ENCODE measurements at regions not wholly inside any gene's neighbourhood (a gene's known extent, or its start where the extent isn't known, plus 50 kb on each side); places are given as distances from the start of the nearest gene placed in this dataset.
A peak's percentile ranks its signal among the peaks of the same experiment; 100 is the strongest.

GRCh38 chr18:33871363-33872025 lies 293.5 kb downstream of the ASXL3 start:
- Histone ChIP-seq H2AK5ac (ENCODE audit: low read length, severe bottlenecking) (peak overlapping the region; percentile 85), H2BK120ac (ENCODE audit: low read depth, low read length) (no peak overlapping the region), H3K27ac (ENCODE audit: low read length, poor library complexity, severe bottlenecking) (peak overlapping the region; percentile 35), H3K18ac (ENCODE audit: low read depth in 1 of 2, low read length in 2 of 2) (no peak overlapping the region), H3K4ac (ENCODE audit: low read depth in 1 of 2, low read length in 2 of 2) (no peak overlapping the region), H3K4me3 (ENCODE audit: insufficient read depth in 1 of 2, low read depth in 1 of 2, low read length in 2 of 2) (no peak overlapping the region), H3K23ac (ENCODE audit: low read length in 2 of 2) (no peak overlapping the region), H3K9me3 (ENCODE audit: control insufficient read depth, low read length) (no peaks in the 10 kb centered on the region), H3K79me1 (replicated peaks; ENCODE audit: low read length, poor library complexity, severe bottlenecking) (no peaks in the 10 kb centered on the region), H2BK12ac (ENCODE audit: low read length in 2 of 2) (no peak overlapping the region), H3K27me3 (ENCODE audit: control insufficient read depth in 1 of 2, insufficient read depth in 1 of 2, low read length in 2 of 2) (no peaks in the 10 kb centered on the region), H3K14ac (ENCODE audit: low read length in 2 of 2) (no peak overlapping the region), H4K8ac (ENCODE audit: low read length) (no peak overlapping the region), H3K4me2 (ENCODE audit: low read length, poor library complexity, severe bottlenecking) (no peak overlapping the region), H3K36me3 (ENCODE audit: control insufficient read depth in 1 of 2, insufficient read depth in 2 of 2, low read depth in 1 of 2, low read length in 2 of 2) (no peaks in the 10 kb centered on the region), H3K9ac (ENCODE audit: low read length) (no peak overlapping the region), H2BK5ac (ENCODE audit: low read depth, low read length, poor library complexity, severe bottlenecking) (peak overlapping the region; percentile 73), H4K91ac (ENCODE audit: low read length) (no peak overlapping the region), H2AFZ (ENCODE audit: low read depth, low read length) (peak overlapping the region; percentile 14), H2BK15ac (ENCODE audit: low read depth, poor library complexity, severe bottlenecking) (no peak overlapping the region), H3K4me1 (ENCODE audit: control insufficient read depth, insufficient read depth, low read depth, low read length) (peaks cover 2% of the 10 kb centered on the region)
- WGBS: 50% methylated on average over 2 of the region's 2 CpGs
- DNase-seq: peak; percentile 14

- H4K8ac ChIP-seq (ENCODE audit: low read length): no peak overlapping the region
- H3K9me3 ChIP-seq (ENCODE audit: control insufficient read depth, low read length): no peaks in the 10 kb centered on the region
- no peak overlapping the region for H3K18ac ChIP-seq (ENCODE audit: low read depth in 1 of 2, low read length in 2 of 2)
- H3K14ac ChIP-seq (ENCODE audit: low read length in 2 of 2): no peak overlapping the region
- no peak overlapping the region for H2AFZ ChIP-seq (ENCODE audit: low read depth, low read length)
- no peak overlapping the region for H3K9ac ChIP-seq (ENCODE audit: low read length)
- no peak overlapping the region for H4K91ac ChIP-seq (ENCODE audit: low read length)
- no peak overlapping the region for H2BK15ac ChIP-seq (ENCODE audit: low read depth, poor library complexity, severe bottlenecking)
- no peak overlapping the region for H2BK12ac ChIP-seq (ENCODE audit: low read length in 2 of 2)
- H3K23ac ChIP-seq (ENCODE audit: low read length in 2 of 2): no peak overlapping the region
- H3K79me1 ChIP-seq (replicated peaks; ENCODE audit: low read length, poor library complexity, severe bottlenecking): no peaks in the 10 kb centered on the region
- no peaks in the 10 kb centered on the region for H3K27me3 ChIP-seq (ENCODE audit: control insufficient read depth in 1 of 2, insufficient read depth in 1 of 2, low read length in 2 of 2)
- no peak overlapping the region for H3K4me3 ChIP-seq (ENCODE audit: insufficient read depth in 1 of 2, low read depth in 1 of 2, low read length in 2 of 2)
- peak; percentile 51 for DNase-seq
- no peak overlapping the region for H2BK120ac ChIP-seq (ENCODE audit: low read depth, low read length)
- no peak overlapping the region for H2BK5ac ChIP-seq (ENCODE audit: low read depth, low read length, poor library complexity, severe bottlenecking)
- H3K36me3 ChIP-seq (ENCODE audit: control insufficient read depth in 1 of 2, insufficient read depth in 2 of 2, low read depth in 1 of 2, low read length in 2 of 2): no peaks in the 10 kb centered on the region
- no peak overlapping the region for H2AK5ac ChIP-seq (ENCODE audit: low read length, severe bottlenecking)
- peak overlapping the region; percentile 62 for H3K27ac ChIP-seq (ENCODE audit: low read length, poor library complexity, severe bottlenecking)
- no peak overlapping the region for H3K4me2 ChIP-seq (ENCODE audit: low read length, poor library complexity, severe bottlenecking)
- no peak overlapping the region for H3K4ac ChIP-seq (ENCODE audit: low read depth in 1 of 2, low read length in 2 of 2)
- H3K4me1 ChIP-seq (ENCODE audit: control insufficient read depth, insufficient read depth, low read depth, low read length): peaks cover 2% of the 10 kb centered on the region
These were observed 292.0 kb downstream of the ASXL3 start for GRCh38 chr18:33870059-33870458.

DNA sequence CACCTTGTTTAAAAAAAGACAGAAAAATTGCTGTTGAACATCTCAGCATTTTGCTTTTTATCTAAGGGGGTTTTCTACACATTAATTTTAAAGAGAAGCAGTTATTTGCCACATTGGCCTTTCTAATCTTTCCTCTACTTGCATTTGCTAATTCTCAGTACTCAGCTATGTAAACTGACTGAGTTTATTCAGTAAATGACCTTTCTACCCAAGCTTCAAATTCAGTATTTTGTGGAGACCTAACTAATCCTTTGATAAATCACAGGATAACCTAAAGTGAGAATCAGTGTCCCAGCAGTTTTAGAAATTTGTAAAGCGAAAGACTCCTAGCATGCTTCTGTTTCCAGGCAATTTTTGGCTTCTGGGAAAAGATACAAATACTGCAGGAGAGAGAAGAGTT lies 288.4 kb downstream of the ASXL3 start:
- H2BK5ac ChIP-seq (ENCODE audit: low read depth, low read length, poor library complexity, severe bottlenecking): no peak overlapping the region
- H2AFZ ChIP-seq (ENCODE audit: low read depth, low read length): no peak overlapping the region
- no peak overlapping the region for H4K91ac ChIP-seq (ENCODE audit: low read length)
- H3K9ac ChIP-seq (ENCODE audit: low read length): no peak overlapping the region
- H3K23ac ChIP-seq (ENCODE audit: low read length in 2 of 2): no peak overlapping the region
- H2BK120ac ChIP-seq (ENCODE audit: low read depth, low read length): no peak overlapping the region
- H3K36me3 ChIP-seq (ENCODE audit: control insufficient read depth in 1 of 2, insufficient read depth in 2 of 2, low read depth in 1 of 2, low read length in 2 of 2): no peaks in the 10 kb centered on the region
- H3K4me1 ChIP-seq (ENCODE audit: control insufficient read depth, insufficient read depth, low read depth, low read length): peaks cover 2% of the 10 kb centered on the region
- no peak overlapping the region for H2BK15ac ChIP-seq (ENCODE audit: low read depth, poor library complexity, severe bottlenecking)
- H3K4me3 ChIP-seq (ENCODE audit: insufficient read depth in 1 of 2, low read depth in 1 of 2, low read length in 2 of 2): no peak overlapping the region
- H3K4ac ChIP-seq (ENCODE audit: low read depth in 1 of 2, low read length in 2 of 2): no peak overlapping the region
- H3K27ac ChIP-seq (ENCODE audit: low read length, poor library complexity, severe bottlenecking): no peak overlapping the region
- no peak for DNase-seq
- H4K8ac ChIP-seq (ENCODE audit: low read length): no peak overlapping the region
- no peak overlapping the region for H3K14ac ChIP-seq (ENCODE audit: low read length in 2 of 2)
- WGBS: 100% methylated on average over 1 of the region's 1 CpG
- H3K4me2 ChIP-seq (ENCODE audit: low read length, poor library complexity, severe bottlenecking): no peak overlapping the region
- no peaks in the 10 kb centered on the region for H3K79me1 ChIP-seq (replicated peaks; ENCODE audit: low read length, poor library complexity, severe bottlenecking)
- no peak overlapping the region for H2AK5ac ChIP-seq (ENCODE audit: low read length, severe bottlenecking)
- H3K18ac ChIP-seq (ENCODE audit: low read depth in 1 of 2, low read length in 2 of 2): no peak overlapping the region
- no peak overlapping the region for H2BK12ac ChIP-seq (ENCODE audit: low read length in 2 of 2)
- peaks cover 11% of the 10 kb centered on the region for H3K9me3 ChIP-seq (ENCODE audit: control insufficient read depth, low read length)
- H3K27me3 ChIP-seq (ENCODE audit: control insufficient read depth in 1 of 2, insufficient read depth in 1 of 2, low read length in 2 of 2): no peaks in the 10 kb centered on the region

- H2AFZ ChIP-seq (ENCODE audit: low read depth, low read length): no peak overlapping the region
- H2BK15ac ChIP-seq (ENCODE audit: low read depth, poor library complexity, severe bottlenecking): no peak overlapping the region
- H3K9ac ChIP-seq (ENCODE audit: low read length): no peak overlapping the region
- no peaks in the 10 kb centered on the region for H3K27me3 ChIP-seq (ENCODE audit: control insufficient read depth in 1 of 2, insufficient read depth in 1 of 2, low read length in 2 of 2)
- no peak overlapping the region for H3K18ac ChIP-seq (ENCODE audit: low read depth in 1 of 2, low read length in 2 of 2)
- no peak overlapping the region for H4K8ac ChIP-seq (ENCODE audit: low read length)
- H3K9me3 ChIP-seq (ENCODE audit: control insufficient read depth, low read length): peaks cover 11% of the 10 kb centered on the region
- no peak overlapping the region for H2BK12ac ChIP-seq (ENCODE audit: low read length in 2 of 2)
- no peak overlapping the region for H2AK5ac ChIP-seq (ENCODE audit: low read length, severe bottlenecking)
- H3K36me3 ChIP-seq (ENCODE audit: control insufficient read depth in 1 of 2, insufficient read depth in 2 of 2, low read depth in 1 of 2, low read length in 2 of 2): no peaks in the 10 kb centered on the region
- H4K91ac ChIP-seq (ENCODE audit: low read length): no peak overlapping the region
- no peak overlapping the region for H3K27ac ChIP-seq (ENCODE audit: low read length, poor library complexity, severe bottlenecking)
- H3K4ac ChIP-seq (ENCODE audit: low read depth in 1 of 2, low read length in 2 of 2): no peak overlapping the region
- no peak for DNase-seq
- no peak overlapping the region for H2BK120ac ChIP-seq (ENCODE audit: low read depth, low read length)
- no peaks in the 10 kb centered on the region for H3K4me1 ChIP-seq (ENCODE audit: control insufficient read depth, insufficient read depth, low read depth, low read length)
- WGBS: 91% methylated on average over 1 of the region's 1 CpG
- no peaks in the 10 kb centered on the region for H3K79me1 ChIP-seq (replicated peaks; ENCODE audit: low read length, poor library complexity, severe bottlenecking)
- no peak overlapping the region for H3K14ac ChIP-seq (ENCODE audit: low read length in 2 of 2)
- no peak overlapping the region for H3K4me2 ChIP-seq (ENCODE audit: low read length, poor library complexity, severe bottlenecking)
- no peak overlapping the region for H2BK5ac ChIP-seq (ENCODE audit: low read depth, low read length, poor library complexity, severe bottlenecking)
- no peak overlapping the region for H3K23ac ChIP-seq (ENCODE audit: low read length in 2 of 2)
- H3K4me3 ChIP-seq (ENCODE audit: insufficient read depth in 1 of 2, low read depth in 1 of 2, low read length in 2 of 2): no peak overlapping the region
These were observed 285.9 kb downstream of the ASXL3 start for GRCh38 chr18:33863912-33864311.

All from mesenchymal stem cell (in vitro differentiated cells and primary cell).